GM21447 (cell line): ENCODE measurements at regions not wholly inside any gene's neighbourhood (a gene's known extent, or its start where the extent isn't known, plus 50 kb on each side); places are given as distances from the start of the nearest gene placed in this dataset.
"Not testable (repeated sequence)": the region's sequence is repeated elsewhere in the genome, so short reads cannot be mapped to it uniquely, and the experiment has no call there.

Experiments
- ATAC-seq: cut with Tn5 transposase; IDR thresholded peaks from one replicate; pipeline ENCODE4 v1.9.1; 2021; ENCODE audit not compliant: unreplicated experiment

- ATAC-seq, result no peak
Measured at GRCh38 chr6:135604035-135604860, 106.7 kb upstream of the AHI1 start.

DNA sequence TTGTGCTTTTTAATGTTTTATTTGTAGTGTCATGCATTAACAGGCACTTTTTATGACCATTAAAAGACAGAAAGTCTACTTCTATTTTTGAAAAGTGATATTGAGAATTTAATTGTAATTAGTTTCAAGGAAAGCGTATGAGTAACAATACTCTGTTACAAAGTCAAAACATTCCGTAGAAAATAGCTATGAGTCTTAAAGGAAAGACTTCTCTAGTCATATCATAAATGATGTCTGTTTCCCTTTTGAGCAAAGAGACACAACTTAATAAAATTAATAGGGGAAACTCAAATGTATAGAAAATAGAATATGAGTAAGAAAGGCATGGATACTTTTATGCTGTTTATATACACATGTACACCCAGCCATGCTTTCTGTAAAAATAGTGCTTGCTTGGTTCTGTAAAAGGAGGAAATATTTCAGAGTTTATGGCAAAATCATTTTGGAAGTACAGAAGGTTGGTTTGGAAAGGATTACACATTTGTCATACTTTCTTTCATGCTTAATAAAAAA is 107.8 kb upstream of the AHI1 start:
- no peak for ATAC-seq

DNA sequence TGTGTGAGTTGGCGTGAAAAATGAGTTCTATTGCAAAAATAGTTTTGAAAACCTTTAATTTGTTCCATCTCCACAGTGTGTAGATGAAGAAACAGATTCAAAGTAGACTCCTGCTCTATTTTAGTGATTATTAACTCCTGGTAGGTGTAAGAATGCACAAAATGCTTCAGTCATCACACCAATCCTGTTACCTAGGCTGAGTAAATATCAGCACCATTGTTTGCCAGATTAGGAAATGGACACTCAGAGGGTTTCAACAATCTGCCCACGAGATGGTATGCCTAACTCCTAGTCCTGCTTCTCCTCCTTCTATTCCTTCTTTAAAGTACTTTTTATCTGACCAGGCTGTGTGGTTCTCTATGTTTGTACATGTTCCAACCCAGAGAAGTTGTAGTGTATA is 108.9 kb upstream of the AHI1 start:
- no peak for ATAC-seq

GRCh38 chr6:135608031-135608430 is 110.5 kb upstream of the AHI1 start:
- no peak for ATAC-seq

DNA sequence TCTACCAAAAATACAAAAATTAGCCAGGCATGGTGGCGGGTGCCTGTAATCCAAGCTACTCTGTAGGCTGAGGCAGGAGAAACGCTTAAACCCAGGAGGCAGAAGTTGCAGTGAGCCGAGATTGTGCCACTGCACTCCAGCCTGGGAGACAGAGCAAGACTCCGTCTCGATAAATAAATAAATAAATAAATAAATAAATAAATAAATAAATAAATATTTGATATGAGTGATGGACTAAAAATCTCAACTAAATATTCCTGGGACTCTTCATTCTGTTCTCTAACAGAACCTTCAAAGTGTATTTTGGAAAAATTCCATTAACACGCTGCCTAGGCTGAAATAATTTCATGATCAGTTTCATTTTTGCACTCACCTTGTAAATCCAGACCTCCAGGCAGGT is 112.7 kb upstream of the AHI1 start:
- ATAC-seq, result not testable (repeated sequence)

GRCh38 chr6:135616655-135617054 is 119.1 kb upstream of the AHI1 start:
- no peak for ATAC-seq

- ATAC-seq, result no peak
Measured at GRCh38 chr6:135617222-135617621, 119.7 kb upstream of the AHI1 start.

DNA sequence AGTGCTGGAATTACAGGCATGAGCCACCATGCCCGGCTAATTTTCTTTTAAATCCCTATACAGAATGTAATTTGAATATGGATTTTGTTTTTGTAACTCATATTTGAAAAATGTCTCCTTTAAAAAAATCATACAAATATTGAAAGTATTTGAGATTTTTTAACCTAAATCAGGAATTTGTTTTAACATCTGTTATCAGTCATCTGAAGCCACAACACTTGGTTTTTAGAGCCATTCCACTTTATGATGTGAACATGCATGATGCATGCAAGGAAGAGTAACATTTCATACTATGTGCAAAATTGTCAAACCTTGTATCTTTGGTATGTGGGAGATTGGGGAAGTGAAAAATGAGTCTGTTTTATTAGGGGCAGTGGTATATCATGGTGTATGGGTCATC is 124.5 kb upstream of the AHI1 start:
- no peak for ATAC-seq

GRCh38 chr6:135623979-135624378 is 126.4 kb upstream of the AHI1 start:
- no peak for ATAC-seq

- ATAC-seq, result no peak
Measured at GRCh38 chr6:135624402-135625295, 127.1 kb upstream of the AHI1 start.

GRCh38 chr6:135626001-135626400 is 128.5 kb upstream of the AHI1 start:
- not testable (repeated sequence) for ATAC-seq

DNA sequence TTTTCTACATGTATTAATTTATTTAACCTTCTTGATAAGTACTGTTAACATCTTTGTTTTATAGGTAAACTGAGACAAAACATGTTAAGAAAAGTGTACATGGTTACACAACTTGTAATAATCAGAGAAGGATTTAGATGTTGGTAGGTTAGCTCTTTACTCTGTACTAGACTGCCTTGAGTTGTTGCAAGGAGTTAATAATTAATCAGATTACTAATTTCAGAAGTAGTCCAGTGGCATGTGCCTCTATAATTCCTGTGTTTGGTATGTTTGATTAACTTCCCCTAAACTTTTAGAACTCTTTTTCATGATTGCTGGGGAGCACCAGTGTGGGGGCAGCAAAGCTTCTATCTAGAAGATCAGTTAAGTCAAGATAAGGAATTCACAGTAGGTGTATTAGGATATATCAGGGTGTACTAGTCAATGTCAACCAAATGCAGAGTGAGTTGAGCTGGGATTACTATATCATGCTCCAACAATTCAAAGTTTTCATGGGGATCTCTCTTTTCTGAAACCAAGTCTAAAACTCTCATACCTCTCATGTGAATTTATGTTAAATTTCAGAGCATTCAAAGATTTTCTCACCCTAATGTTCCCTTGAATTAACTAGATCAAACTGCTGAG is 129.7 kb upstream of the AHI1 start:
- ATAC-seq, result peak; percentile 91

- ATAC-seq, result no peak
Measured at GRCh38 chr6:135630789-135631376, 133.3 kb upstream of the AHI1 start.

DNA sequence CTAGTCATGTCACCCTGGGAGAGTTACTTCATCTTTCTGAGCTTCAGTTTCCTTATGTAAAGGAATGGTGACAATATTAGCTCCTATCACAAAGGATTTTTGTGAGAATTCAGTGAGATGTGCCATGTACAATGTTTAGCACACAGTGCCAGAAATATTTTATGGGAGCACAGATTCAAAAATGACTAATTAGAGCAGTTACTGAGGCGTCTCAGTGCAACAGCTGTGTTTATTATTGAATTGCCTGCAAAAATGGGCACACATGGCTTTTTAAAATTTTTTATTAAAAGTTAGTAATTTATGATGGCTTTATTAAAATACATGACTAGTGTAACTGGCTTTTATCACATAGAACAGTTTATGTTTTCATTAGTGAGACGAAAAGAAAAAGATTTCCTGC is 134.3 kb upstream of the AHI1 start:
- ATAC-seq, result no peak

- ATAC-seq, result no peak
Measured at GRCh38 chr6:135633573-135633972, 136.0 kb upstream of the AHI1 start.

DNA sequence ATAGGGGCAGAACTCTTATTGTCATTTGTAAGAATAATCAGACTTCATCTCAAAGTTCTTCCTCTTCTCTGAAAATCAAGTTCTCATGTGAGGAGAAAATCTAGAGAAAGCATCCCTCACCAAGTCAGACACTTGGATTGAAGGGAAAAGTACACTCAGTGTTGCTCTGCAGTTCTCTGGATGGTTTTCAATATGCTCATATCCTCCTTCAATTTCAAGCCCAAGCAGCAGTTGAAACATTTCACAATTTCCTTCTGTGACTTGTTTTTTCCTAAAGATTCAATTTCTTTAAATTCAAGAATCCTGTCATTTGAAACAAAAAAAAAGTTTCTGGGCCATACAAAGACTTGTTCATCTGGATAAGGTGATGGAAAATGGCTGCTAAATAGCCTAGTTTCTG is 140.2 kb upstream of the AHI1 start:
- no peak for ATAC-seq

DNA sequence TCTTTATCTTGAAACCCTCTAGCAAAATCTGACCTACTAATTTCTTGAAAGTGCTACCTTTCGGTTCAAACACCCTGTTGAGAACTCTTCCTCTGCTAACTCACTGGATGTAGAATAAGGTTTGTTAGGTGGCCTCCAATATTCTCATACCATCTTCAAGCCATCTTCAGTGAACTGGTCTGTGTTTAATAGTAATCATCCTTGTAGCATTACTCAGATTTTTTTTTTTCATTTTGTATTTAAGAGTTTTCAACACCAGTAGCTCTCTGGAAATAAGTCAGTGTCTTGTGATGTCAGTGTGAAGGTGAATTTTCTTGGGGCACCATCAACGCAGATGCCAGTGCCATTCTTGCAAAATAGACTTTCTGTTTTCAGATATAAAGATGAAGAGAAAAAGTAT is 140.6 kb upstream of the AHI1 start:
- no peak for ATAC-seq

DNA sequence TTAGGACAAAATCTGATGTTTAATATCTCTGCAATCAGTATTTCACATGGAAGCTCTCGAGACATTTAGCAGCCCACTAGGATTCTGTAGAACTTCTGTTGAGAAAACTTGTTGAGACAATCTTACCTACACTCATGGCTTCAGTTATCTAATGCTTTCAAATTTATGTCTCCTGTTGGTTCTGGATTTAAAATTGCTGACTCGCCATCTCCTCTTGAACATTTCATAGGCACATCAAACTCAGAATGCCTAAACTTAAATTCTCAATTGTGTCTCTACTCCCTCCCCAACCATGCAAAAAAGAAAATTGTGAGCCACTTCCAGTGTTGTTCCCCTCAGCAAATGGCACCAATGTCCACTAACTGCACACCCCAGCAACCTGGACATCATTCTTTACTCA is 142.5 kb upstream of the AHI1 start:
- ATAC-seq, result no peak

DNA sequence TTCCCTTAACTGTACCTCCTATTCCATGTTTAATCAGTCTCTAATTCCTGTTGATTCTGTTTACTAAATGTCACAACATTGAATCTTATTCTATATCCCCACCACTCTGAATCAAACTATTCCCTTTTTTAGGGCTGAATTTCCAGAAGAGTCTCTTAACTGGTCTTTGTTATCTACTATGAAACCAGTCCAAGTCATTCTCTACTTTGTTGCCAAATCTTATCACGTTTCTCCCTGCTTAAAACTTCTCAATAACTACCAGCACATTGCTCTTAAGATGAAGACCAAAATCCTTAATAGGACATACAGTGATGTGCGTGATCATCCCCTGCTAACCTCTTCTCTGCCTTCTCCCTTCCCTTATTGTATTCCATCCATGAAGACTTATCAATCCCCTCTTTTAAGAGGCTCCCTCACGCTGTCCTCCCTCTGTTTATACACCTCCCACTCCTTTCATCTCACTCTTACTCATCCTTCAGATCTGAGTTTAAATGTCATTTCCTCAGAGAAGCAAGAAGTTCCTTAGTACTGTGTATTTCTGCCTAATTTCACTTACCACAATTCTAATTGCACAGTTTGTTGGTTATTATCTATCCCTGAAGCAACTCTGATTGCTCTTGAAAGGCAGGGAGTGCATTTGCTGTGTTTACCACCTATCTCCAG is 143.0 kb upstream of the AHI1 start:
- no peak for ATAC-seq

DNA sequence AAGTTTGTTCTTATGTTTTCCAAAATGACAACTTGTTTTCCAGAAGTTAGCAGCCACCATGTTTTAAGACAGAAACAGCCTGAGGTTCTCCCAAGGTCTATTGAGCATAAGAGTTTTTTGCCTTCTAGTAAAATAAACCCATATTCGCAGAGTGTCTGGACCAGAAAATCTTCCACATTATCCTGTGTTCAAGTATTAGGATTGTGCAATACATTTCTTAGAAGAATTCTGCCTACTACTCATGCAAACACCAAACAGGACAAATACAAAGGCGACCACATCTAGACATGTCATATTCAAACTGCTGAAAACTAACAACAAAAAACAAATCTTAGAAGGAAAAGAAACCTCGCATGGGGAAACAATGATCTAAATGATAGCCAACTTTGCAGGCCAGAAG is 145.4 kb upstream of the AHI1 start:
- no peak for ATAC-seq

DNA sequence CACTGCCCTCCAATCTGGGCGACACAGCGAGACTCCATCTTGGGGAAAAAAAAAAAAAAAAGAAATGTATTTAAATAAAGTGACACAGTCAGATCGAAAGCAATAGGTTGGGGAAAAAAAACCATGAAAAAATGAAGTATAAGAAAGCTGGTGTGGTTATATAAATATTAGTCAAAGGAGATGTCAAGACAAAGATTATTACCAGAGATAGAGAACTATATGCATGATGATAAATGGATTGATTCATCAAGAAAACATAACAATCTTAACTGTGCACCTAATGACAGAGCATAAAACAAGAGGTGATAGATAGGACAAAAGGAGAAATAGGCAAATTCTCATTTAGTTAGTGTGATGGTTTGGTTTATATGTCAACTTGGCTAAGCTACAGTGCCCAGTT is 146.9 kb upstream of the AHI1 start:
- no peak for ATAC-seq
